Endometrial microvascular endothelial cells (primary cell): ENCODE measurements at regions not wholly inside any gene's neighbourhood (a gene's known extent, or its start where the extent isn't known, plus 50 kb on each side); places are given as distances from the start of the nearest gene placed in this dataset.
"Not testable (repeated sequence)": the region's sequence is repeated elsewhere in the genome, so short reads cannot be mapped to it uniquely, and the experiment has no call there.

ENCODE experiments used
- in situ Hi-C: cut with HindIII; loops from 2 replicates; pipeline ENCODE4 v1.10.0; 2017; ENCODE audit warnings: low sequenced_read_pairs, low pct_unique_long_range_greater_than_20kb; ENCODE audit errors: inconsistent ontology term

GRCh38 chr17:27181379-27181925 is 112.5 kb upstream of the WSB1 start:
- in situ Hi-C loops: not testable (repeated sequence)

- in situ Hi-C loops: no loop called here
Observed at GRCh38 chr17:27181935-27182334, 112.0 kb upstream of the WSB1 start.

GRCh38 chr17:27197505-27197904 is 96.4 kb upstream of the WSB1 start:
- in situ Hi-C loops: not testable (repeated sequence)

GRCh38 chr17:27199948-27200347 is 94.0 kb upstream of the WSB1 start:
- in situ Hi-C loops: no loop called here

- in situ Hi-C loops: no loop called here
Observed at GRCh38 chr17:27200476-27200875, 93.4 kb upstream of the WSB1 start.

GRCh38 chr17:27203241-27203640 is 90.7 kb upstream of the WSB1 start:
- in situ Hi-C loops: no loop called here

- in situ Hi-C loops: no loop called here
Observed at GRCh38 chr17:27206447-27206846, 87.5 kb upstream of the WSB1 start.

GRCh38 chr17:27207073-27207513 is 86.8 kb upstream of the WSB1 start:
- in situ Hi-C loops: no loop called here

GRCh38 chr17:27208370-27208769 is 85.5 kb upstream of the WSB1 start:
- in situ Hi-C loops: not testable (repeated sequence)

GRCh38 chr17:27209316-27209715 is 84.6 kb upstream of the WSB1 start:
- in situ Hi-C loops: no loop called here

GRCh38 chr17:27210809-27211208 is 83.1 kb upstream of the WSB1 start:
- in situ Hi-C loops: not testable (repeated sequence)

GRCh38 chr17:27216836-27217235 is 77.1 kb upstream of the WSB1 start:
- in situ Hi-C loops: no loop called here

GRCh38 chr17:27217631-27218030 is 76.3 kb upstream of the WSB1 start:
- in situ Hi-C loops: no loop called here

GRCh38 chr17:27218041-27218440 is 75.9 kb upstream of the WSB1 start:
- in situ Hi-C loops: no loop called here

GRCh38 chr17:27218719-27219488 is 75.0 kb upstream of the WSB1 start:
- in situ Hi-C loops: no loop called here

- in situ Hi-C loops: no loop called here
Observed at GRCh38 chr17:27222515-27222914, 71.4 kb upstream of the WSB1 start.

- in situ Hi-C loops: no loop called here
Observed at GRCh38 chr17:27224526-27225315, 69.2 kb upstream of the WSB1 start.

GRCh38 chr17:27226611-27227230 is 67.2 kb upstream of the WSB1 start:
- in situ Hi-C loops: no loop called here

GRCh38 chr17:27230996-27231395 is 62.9 kb upstream of the WSB1 start:
- in situ Hi-C loops: no loop called here

- in situ Hi-C loops: no loop called here
Observed at GRCh38 chr17:27232328-27232727, 61.6 kb upstream of the WSB1 start.
